ENCODE measurements at regions not wholly inside any gene's neighbourhood (a gene's known extent, or its start where the extent isn't known, plus 50 kb on each side); places are given as distances from the start of the nearest gene placed in this dataset.

DNA sequence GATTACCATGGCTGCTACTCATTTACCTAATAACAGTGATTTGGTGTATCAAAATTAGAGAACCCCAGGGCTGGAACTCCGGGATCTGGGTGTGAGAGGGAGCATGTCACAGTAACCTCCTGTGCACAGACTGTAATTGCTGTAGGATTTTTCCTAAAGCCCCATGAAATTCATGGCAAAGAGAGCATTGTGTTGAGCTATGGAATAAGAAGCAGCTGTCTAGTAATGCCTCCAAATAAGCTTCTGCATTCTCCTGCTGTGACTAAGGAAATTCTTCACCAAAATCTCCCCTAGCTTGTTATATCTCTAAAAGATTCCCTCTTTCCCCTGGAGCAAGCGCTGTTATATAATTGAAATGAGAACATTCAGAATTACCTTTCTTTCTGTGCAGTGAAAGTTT lies 158.1 kb upstream of the SPATS2L start:
- no peak overlapping the region for H3K4me3 ChIP-seq (replicated peaks; ENCODE audit: insufficient read depth, low read length)
- DNase-seq (ENCODE audit: low read depth in 1 of 2, low spot score in 1 of 2), result no peak
- peaks cover 3% of the 10 kb centered on the region for H3K27me3 ChIP-seq (ENCODE audit: insufficient read depth, poor library complexity, severe bottlenecking)
- no peak overlapping the region for H3K27ac ChIP-seq (replicated peaks)
- TF ChIP-seq, protein P1, sequence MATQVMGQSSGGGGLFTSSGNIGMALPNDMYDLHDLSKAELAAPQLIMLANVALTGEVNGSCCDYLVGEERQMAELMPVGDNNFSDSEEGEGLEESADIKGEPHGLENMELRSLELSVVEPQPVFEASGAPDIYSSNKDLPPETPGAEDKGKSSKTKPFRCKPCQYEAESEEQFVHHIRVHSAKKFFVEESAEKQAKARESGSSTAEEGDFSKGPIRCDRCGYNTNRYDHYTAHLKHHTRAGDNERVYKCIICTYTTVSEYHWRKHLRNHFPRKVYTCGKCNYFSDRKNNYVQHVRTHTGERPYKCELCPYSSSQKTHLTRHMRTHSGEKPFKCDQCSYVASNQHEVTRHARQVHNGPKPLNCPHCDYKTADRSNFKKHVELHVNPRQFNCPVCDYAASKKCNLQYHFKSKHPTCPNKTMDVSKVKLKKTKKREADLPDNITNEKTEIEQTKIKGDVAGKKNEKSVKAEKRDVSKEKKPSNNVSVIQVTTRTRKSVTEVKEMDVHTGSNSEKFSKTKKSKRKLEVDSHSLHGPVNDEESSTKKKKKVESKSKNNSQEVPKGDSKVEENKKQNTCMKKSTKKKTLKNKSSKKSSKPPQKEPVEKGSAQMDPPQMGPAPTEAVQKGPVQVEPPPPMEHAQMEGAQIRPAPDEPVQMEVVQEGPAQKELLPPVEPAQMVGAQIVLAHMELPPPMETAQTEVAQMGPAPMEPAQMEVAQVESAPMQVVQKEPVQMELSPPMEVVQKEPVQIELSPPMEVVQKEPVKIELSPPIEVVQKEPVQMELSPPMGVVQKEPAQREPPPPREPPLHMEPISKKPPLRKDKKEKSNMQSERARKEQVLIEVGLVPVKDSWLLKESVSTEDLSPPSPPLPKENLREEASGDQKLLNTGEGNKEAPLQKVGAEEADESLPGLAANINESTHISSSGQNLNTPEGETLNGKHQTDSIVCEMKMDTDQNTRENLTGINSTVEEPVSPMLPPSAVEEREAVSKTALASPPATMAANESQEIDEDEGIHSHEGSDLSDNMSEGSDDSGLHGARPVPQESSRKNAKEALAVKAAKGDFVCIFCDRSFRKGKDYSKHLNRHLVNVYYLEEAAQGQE (IDR thresholded peaks at IDR 0.05; ENCODE audit: insufficient replicate concordance, low read depth), result no peak
- TF ChIP-seq SPI1 (IDR thresholded peaks at IDR 0.05; ENCODE audit: borderline replicate concordance, low read depth), result no peak
- TF ChIP-seq POLR2AphosphoS5 (IDR thresholded peaks at IDR 0.05; ENCODE audit: low read depth), result no peak

DNA sequence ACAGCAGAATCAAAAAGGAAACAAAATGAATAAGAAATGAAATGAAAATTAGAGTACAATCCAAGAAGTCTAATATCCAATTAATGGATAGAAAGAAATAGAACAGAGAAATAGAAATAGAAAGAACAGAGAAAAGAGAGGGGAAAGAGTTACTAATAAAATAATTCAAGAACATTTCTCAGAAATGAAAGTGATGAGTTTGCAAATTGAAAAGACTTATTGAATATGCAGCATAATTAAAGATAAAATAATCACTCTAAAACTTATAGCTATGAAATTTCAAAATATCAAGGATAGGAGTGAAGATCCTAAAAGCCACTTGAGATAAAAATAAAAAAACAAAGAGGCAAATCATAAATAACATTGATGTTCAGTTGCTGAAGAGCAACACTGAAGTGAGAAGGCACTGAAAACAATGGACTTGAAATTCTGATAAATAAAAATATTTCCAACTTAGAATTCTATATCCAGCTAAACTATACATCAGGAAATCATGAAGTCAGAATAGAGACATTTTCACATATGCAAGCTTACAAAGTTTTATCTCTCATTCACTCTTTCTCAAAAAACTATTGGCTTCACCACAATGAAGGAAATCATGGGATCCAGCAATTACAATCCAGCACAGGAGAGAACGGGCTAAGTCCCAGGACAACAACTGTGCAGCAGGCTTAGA lies 155.9 kb upstream of the SPATS2L start:
- DNase-seq (ENCODE audit: low read depth in 1 of 2, low spot score in 1 of 2), result no peak
- H3K27me3 ChIP-seq (ENCODE audit: insufficient read depth, poor library complexity, severe bottlenecking), result peaks cover 3% of the 10 kb centered on the region
- TF ChIP-seq GABPA (IDR thresholded peaks at IDR 0.05; ENCODE audit: low read depth) (no peak), POLR2AphosphoS5 (IDR thresholded peaks at IDR 0.05; ENCODE audit: low read depth) (no peak), SPI1 (IDR thresholded peaks at IDR 0.05; ENCODE audit: borderline replicate concordance, low read depth) (no peak)
- TF ChIP-seq, protein P2, sequence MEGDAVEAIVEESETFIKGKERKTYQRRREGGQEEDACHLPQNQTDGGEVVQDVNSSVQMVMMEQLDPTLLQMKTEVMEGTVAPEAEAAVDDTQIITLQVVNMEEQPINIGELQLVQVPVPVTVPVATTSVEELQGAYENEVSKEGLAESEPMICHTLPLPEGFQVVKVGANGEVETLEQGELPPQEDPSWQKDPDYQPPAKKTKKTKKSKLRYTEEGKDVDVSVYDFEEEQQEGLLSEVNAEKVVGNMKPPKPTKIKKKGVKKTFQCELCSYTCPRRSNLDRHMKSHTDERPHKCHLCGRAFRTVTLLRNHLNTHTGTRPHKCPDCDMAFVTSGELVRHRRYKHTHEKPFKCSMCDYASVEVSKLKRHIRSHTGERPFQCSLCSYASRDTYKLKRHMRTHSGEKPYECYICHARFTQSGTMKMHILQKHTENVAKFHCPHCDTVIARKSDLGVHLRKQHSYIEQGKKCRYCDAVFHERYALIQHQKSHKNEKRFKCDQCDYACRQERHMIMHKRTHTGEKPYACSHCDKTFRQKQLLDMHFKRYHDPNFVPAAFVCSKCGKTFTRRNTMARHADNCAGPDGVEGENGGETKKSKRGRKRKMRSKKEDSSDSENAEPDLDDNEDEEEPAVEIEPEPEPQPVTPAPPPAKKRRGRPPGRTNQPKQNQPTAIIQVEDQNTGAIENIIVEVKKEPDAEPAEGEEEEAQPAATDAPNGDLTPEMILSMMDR (IDR thresholded peaks at IDR 0.05; ENCODE audit: insufficient read depth, low read length), result no peak
- TF ChIP-seq, protein P1 (IDR thresholded peaks at IDR 0.05; ENCODE audit: insufficient replicate concordance, low read depth), result no peak
- H3K4me3 ChIP-seq (replicated peaks; ENCODE audit: insufficient read depth, low read length), result no peak overlapping the region
- H3K27ac ChIP-seq (replicated peaks), result no peak overlapping the region

DNA sequence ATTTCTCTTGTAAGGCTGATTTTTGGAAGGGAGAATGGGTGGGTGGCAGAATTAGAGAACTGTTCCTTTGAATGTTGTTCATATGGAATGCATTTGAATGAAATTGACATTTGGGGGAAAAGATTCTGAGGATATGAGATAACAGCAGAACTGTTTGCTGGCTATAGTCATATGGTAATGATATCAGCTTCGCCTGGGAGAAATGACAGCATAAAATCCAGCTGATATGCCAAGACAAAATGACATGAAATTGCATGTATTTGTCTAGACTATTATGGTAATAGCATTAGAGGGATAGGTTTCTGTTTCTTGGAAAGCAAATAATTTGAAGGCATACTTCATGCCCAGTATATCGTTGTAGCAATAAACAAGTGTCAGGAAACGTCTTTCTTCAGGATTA lies 150.8 kb upstream of the SPATS2L start:
- H3K4me3 ChIP-seq (replicated peaks; ENCODE audit: insufficient read depth, low read length), result no peak overlapping the region
- H3K27me3 ChIP-seq (ENCODE audit: insufficient read depth, poor library complexity, severe bottlenecking), result no peaks in the 10 kb centered on the region
- DNase-seq (ENCODE audit: low read depth in 1 of 2, low spot score in 1 of 2), result no peak
- TF ChIP-seq SPI1 (IDR thresholded peaks at IDR 0.05; ENCODE audit: borderline replicate concordance, low read depth) (no peak), GABPA (IDR thresholded peaks at IDR 0.05; ENCODE audit: low read depth) (no peak), POLR2AphosphoS5 (IDR thresholded peaks at IDR 0.05; ENCODE audit: low read depth) (no peak)
- TF ChIP-seq, protein P2 (IDR thresholded peaks at IDR 0.05; ENCODE audit: insufficient read depth, low read length), result no peak
- TF ChIP-seq, protein P1 (IDR thresholded peaks at IDR 0.05; ENCODE audit: insufficient replicate concordance, low read depth), result no peak
- no peak overlapping the region for H3K27ac ChIP-seq (replicated peaks)

All from HL-60 (cell line).